Neuronal stem cell (in vitro differentiated cells): ENCODE measurements at regions not wholly inside any gene's neighbourhood (a gene's known extent, or its start where the extent isn't known, plus 50 kb on each side); places are given as distances from the start of the nearest gene placed in this dataset.

Experiments used
- DNase-seq: peaks from one replicate; pipeline ENCODE4 v3.0.0-alpha.2; 2013; ENCODE audit warnings: low spot score
- H2AFZ ChIP-seq: one replicate; pipeline ENCODE4 v1.6.1; 2013; ENCODE audit warnings: mild to moderate bottlenecking, low read length, inconsistent platforms
- H2AK5ac ChIP-seq: 2 replicates; pipeline ENCODE4 v1.6.1; 2013; ENCODE audit warnings: low read depth, mild to moderate bottlenecking, inconsistent platforms, low read length, moderate library complexity, mixed read lengths
- H2BK120ac ChIP-seq: 2 replicates; pipeline ENCODE4 v1.6.1; 2013; ENCODE audit warnings: low read depth, mild to moderate bottlenecking, inconsistent platforms, low read length, moderate library complexity, mixed read lengths
- H2BK12ac ChIP-seq: one replicate; pipeline ENCODE4 v1.6.1; 2013; ENCODE audit warnings: low read length, inconsistent platforms
- H2BK15ac ChIP-seq: 2 replicates; pipeline ENCODE4 v1.6.1; 2013; ENCODE audit warnings: mild to moderate bottlenecking, low read length, inconsistent platforms, mixed read lengths
- H2BK5ac ChIP-seq: one replicate; pipeline ENCODE4 v1.6.1; 2013; ENCODE audit warnings: inconsistent platforms, mild to moderate bottlenecking, low read length, moderate library complexity
- H3K14ac ChIP-seq: one replicate; pipeline ENCODE4 v1.6.1; 2013; ENCODE audit warnings: low read length, inconsistent platforms
- H3K18ac ChIP-seq: 2 replicates; pipeline ENCODE4 v1.6.1; 2013; ENCODE audit warnings: low read length, inconsistent platforms
- H3K23ac ChIP-seq: 2 replicates; pipeline ENCODE4 v1.6.1; 2013; ENCODE audit warnings: low read depth, mild to moderate bottlenecking, mixed read lengths, low read length, inconsistent platforms; ENCODE audit not compliant: poor library complexity
- H3K27ac ChIP-seq: replicated peaks from 3 replicates; pipeline ENCODE4 v1.5.1; 2013; ENCODE audit warnings: low read length, inconsistent platforms
- H3K27me3 ChIP-seq, 3 experiments: 2 replicates each; pipeline ENCODE4 v1.6.1; 2013; ENCODE audit warnings: low read length in 3 of 3, mild to moderate bottlenecking in 2 of 3, inconsistent platforms in 1 of 3, low read depth in 1 of 3, mixed read lengths in 1 of 3, moderate library complexity in 1 of 3; ENCODE audit not compliant: control insufficient read depth in 3 of 3, insufficient read depth in 3 of 3
- H3K36me3 ChIP-seq, 2 donors: replicated peaks in 1 of 2; 2 replicates each; pipeline ENCODE4 v1.6.1; 2013; ENCODE audit warnings: low read length in 2 of 2; ENCODE audit not compliant: control insufficient read depth in 2 of 2, insufficient read depth in 2 of 2
- H3K4ac ChIP-seq: 2 replicates; pipeline ENCODE4 v1.6.1; 2013; ENCODE audit warnings: inconsistent platforms, mild to moderate bottlenecking, low read length, moderate library complexity
- H3K4me1 ChIP-seq, 2 donors: 1 replicate in 1 of 2; 2 replicates in 1 of 2; pipeline ENCODE4 v1.6.1; 2013; ENCODE audit warnings: low read length in 2 of 2, low read depth in 1 of 2; ENCODE audit not compliant: control insufficient read depth in 2 of 2, insufficient read depth in 1 of 2
- H3K4me2 ChIP-seq: one replicate; pipeline ENCODE4 v1.6.1; 2013; ENCODE audit warnings: mild to moderate bottlenecking, low read length, inconsistent platforms; ENCODE audit not compliant: insufficient read depth, poor library complexity, severe bottlenecking
- H3K4me3 ChIP-seq, 2 donors: 2 replicates each; pipeline ENCODE4 v1.5.1; 2013; ENCODE audit warnings: low read length in 2 of 2, mild to moderate bottlenecking in 2 of 2, inconsistent platforms in 1 of 2, moderate library complexity in 1 of 2
- H3K79me1 ChIP-seq: one replicate; pipeline ENCODE4 v1.6.1; 2013; ENCODE audit warnings: low read depth, mild to moderate bottlenecking, inconsistent platforms, low read length, moderate library complexity
- H3K9ac ChIP-seq: one replicate; pipeline ENCODE4 v1.6.1; 2013; ENCODE audit warnings: mild to moderate bottlenecking, low read depth, low read length, inconsistent platforms; ENCODE audit not compliant: poor library complexity
- H3K9me3 ChIP-seq, 2 donors: replicated peaks in 1 of 2; 2 replicates each; pipeline versions ENCODE3 to v1.6.1; 2013; ENCODE audit warnings: low read length in 2 of 2, mild to moderate bottlenecking in 2 of 2, inconsistent platforms in 1 of 2, low read depth in 1 of 2, mixed read lengths in 1 of 2, moderate library complexity in 1 of 2; ENCODE audit not compliant: control insufficient read depth in 2 of 2, insufficient read depth in 1 of 2
- H4K8ac ChIP-seq: one replicate; pipeline ENCODE4 v1.6.1; 2013; ENCODE audit warnings: low read depth, mild to moderate bottlenecking, inconsistent platforms, low read length, moderate library complexity
- H4K91ac ChIP-seq: one replicate; pipeline ENCODE4 v1.6.1; 2013; ENCODE audit warnings: low read length, low read depth, mild to moderate bottlenecking, inconsistent platforms; ENCODE audit not compliant: poor library complexity
- WGBS, 2 donors: extraction: QIAGEN DNeasy Blood & Tissue Kit; methylation state at CpG; one replicate each; pipeline ENCODE4 v1.1.7; 2013; ENCODE audit warnings: missing lambda C conversion rate in 2 of 2, mixed read lengths in 1 of 2; ENCODE audit not compliant: insufficient read length in 2 of 2, insufficient replicate concordance in 1 of 2; ENCODE audit errors: extremely low coverage in 2 of 2; 5-methylcytosine and 5-hydroxymethylcytosine counted together

DNA sequence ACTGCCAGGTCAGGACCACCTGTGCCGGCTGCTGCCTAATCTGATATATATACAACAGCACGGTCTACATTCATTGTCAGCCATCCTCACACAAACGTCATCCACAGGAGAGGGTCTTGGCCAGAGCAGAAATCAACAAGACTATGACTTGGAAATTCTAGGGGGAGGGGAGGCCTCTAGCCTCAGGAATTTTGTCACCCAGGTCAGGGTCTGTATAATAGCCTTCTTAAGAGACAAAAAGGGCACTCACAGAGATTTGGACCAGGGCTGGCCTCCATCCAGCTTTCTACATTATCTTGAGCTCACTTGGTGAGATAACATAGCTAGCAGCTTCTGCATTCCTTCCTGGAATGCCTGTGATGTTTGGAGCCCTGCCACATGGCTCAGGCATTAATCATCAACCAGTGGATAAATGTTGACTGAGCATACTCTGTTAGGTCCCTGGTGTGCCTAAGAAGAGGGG, 50.4 kb upstream of the CTIF start:
- Histone ChIP-seq H2BK5ac (no peak overlapping the region), H3K27ac (no peak overlapping the region), H2AK5ac (no peak overlapping the region), H3K9me3 (peaks cover 0 to 4% of the 10 kb centered on the region in 2 donors), H3K18ac (no peak overlapping the region), H2BK120ac (no peak overlapping the region), H4K91ac (no peak overlapping the region), H3K23ac (no peak overlapping the region), H3K9ac (no peak overlapping the region), H3K27me3 (no peaks in the 10 kb centered on the region), H2BK15ac (no peak overlapping the region), H3K4ac (no peak overlapping the region), H2AFZ (no peak overlapping the region), H2BK12ac (no peak overlapping the region), H3K36me3 (no peaks in the 10 kb centered on the region), H3K4me1 (peaks cover 0 to 1% of the 10 kb centered on the region in 2 donors), H3K79me1 (no peaks in the 10 kb centered on the region), H3K14ac (no peak overlapping the region), H3K4me2 (no peak overlapping the region), H4K8ac (no peak overlapping the region), H3K4me3 (no peak overlapping the region)
- no CpG with 5 or more reads among the region's 3 CpGs for WGBS, 2 donors
- DNase-seq, result no peak

DNA sequence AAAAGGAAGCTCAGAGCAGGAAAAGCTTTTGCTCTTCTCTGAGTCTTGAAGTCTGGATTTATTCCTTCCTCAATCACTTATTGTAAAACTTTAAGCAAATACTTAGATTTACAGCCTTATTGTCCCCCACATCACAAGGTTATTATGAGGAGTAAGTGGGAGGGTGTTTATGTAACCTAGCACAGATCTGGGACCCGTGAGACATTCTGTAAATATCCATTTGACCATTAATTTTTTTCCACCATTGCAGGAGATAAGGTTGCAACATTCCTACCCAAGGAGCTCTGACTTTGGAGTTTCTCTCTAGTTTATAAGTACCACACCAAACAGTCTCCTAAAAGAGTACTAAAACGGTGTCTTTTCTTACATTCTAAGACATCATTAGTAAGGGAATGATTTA, 52.1 kb upstream of the CTIF start:
- H4K8ac ChIP-seq, result no peak overlapping the region
- H3K23ac ChIP-seq, result no peak overlapping the region
- no peak overlapping the region for H3K18ac ChIP-seq
- H3K9me3 ChIP-seq, result peaks cover 0 to 4% of the 10 kb centered on the region in 2 donors
- H3K14ac ChIP-seq, result no peak overlapping the region
- no peak overlapping the region for H2BK120ac ChIP-seq
- no peak overlapping the region for H2AK5ac ChIP-seq
- no peaks in the 10 kb centered on the region for H3K4me1 ChIP-seq
- no peak overlapping the region for H2BK5ac ChIP-seq
- no peak overlapping the region for H4K91ac ChIP-seq
- no CpG with 5 or more reads among the region's 2 CpGs for WGBS, 2 donors
- no peak overlapping the region for H3K27ac ChIP-seq
- no peak overlapping the region for H3K4me3 ChIP-seq
- H3K4ac ChIP-seq, result no peak overlapping the region
- no peak for DNase-seq
- H3K79me1 ChIP-seq, result no peaks in the 10 kb centered on the region
- no peak overlapping the region for H2AFZ ChIP-seq
- no peak overlapping the region for H2BK15ac ChIP-seq
- H2BK12ac ChIP-seq, result no peak overlapping the region
- H3K4me2 ChIP-seq, result no peak overlapping the region
- no peaks in the 10 kb centered on the region for H3K27me3 ChIP-seq
- no peaks in the 10 kb centered on the region for H3K36me3 ChIP-seq
- no peak overlapping the region for H3K9ac ChIP-seq

DNA sequence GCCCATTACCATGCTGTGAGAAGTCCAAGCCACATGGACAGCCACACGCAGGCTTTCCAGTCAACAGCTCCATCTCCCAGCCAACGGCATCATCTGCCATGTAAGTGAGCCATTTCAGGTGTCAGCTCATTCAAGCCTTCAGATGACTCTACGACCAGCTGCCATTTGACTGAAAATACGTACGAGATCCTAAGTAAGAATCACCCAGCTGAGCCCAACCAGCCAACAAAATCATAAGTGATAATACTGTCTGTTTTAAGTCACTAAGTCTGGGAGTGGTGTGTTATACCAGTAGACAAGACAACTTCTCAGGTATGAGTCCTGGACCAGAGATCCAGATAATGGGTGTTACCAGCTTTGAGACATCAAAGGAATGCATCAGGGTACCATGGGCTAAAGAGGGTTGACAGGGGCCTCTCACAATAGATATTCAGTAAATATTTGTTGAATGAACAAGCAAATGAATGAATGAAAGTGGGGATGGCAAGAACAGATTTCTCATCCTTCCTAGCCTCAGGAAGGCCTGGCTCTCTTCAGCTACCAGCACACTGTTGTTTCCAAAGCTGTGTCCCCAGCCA, 52.9 kb upstream of the CTIF start:
- Histone ChIP-seq H3K9me3 (peaks cover 0 to 4% of the 10 kb centered on the region in 2 donors), H3K27me3 (no peaks in the 10 kb centered on the region), H3K4me2 (no peak overlapping the region), H2BK120ac (no peak overlapping the region), H2BK12ac (no peak overlapping the region), H3K79me1 (no peaks in the 10 kb centered on the region), H3K18ac (no peak overlapping the region), H3K4me3 (no peak overlapping the region), H3K9ac (no peak overlapping the region), H4K91ac (no peak overlapping the region), H3K23ac (no peak overlapping the region), H2BK5ac (no peak overlapping the region), H3K27ac (no peak overlapping the region), H3K36me3 (no peaks in the 10 kb centered on the region), H3K4ac (no peak overlapping the region), H2BK15ac (no peak overlapping the region), H3K14ac (no peak overlapping the region), H4K8ac (no peak overlapping the region), H3K4me1 (no peaks in the 10 kb centered on the region), H2AFZ (no peak overlapping the region), H2AK5ac (no peak overlapping the region)
- no CpG with 5 or more reads among the region's 5 CpGs for WGBS, 2 donors
- DNase-seq, result no peak

DNA sequence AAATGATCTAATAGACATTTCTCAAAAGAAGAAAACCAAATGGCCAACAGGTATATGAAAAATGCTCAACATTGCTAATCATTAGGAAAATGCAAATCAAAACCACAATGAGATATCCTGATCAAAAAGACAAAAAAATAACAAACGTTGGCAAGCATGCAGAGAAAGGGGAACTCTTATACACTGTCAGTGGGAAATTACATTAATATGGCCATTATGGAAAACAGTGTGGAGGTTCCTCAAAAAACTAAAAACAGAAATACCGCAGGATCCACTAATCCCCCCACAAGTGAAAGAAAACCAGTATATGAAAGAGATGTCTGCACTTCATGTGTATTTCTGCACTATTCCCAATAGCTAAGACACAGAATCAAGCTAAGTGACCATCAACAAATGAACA, 57.7 kb upstream of the CTIF start:
- WGBS, 2 donors, result no CpG with 5 or more reads among the region's 2 CpGs
- Histone ChIP-seq H4K8ac (no peak overlapping the region), H2AK5ac (no peak overlapping the region), H4K91ac (no peak overlapping the region), H3K27me3 (no peaks in the 10 kb centered on the region), H3K14ac (no peak overlapping the region), H2BK12ac (no peak overlapping the region), H3K18ac (no peak overlapping the region), H3K4ac (no peak overlapping the region), H3K9me3 (peaks cover 0 to 2% of the 10 kb centered on the region in 2 donors), H2AFZ (no peak overlapping the region), H3K23ac (no peak overlapping the region), H2BK5ac (no peak overlapping the region), H3K4me1 (no peaks in the 10 kb centered on the region), H3K36me3 (no peaks in the 10 kb centered on the region), H2BK15ac (no peak overlapping the region), H3K27ac (no peak overlapping the region), H3K9ac (no peak overlapping the region), H3K79me1 (no peaks in the 10 kb centered on the region), H2BK120ac (no peak overlapping the region), H3K4me2 (no peak overlapping the region), H3K4me3 (no peak overlapping the region)
- DNase-seq, result no peak
